ENCODE measurements at regions not wholly inside any gene's neighbourhood (a gene's known extent, or its start where the extent isn't known, plus 50 kb on each side); places are given as distances from the start of the nearest gene placed in this dataset.

DNA sequence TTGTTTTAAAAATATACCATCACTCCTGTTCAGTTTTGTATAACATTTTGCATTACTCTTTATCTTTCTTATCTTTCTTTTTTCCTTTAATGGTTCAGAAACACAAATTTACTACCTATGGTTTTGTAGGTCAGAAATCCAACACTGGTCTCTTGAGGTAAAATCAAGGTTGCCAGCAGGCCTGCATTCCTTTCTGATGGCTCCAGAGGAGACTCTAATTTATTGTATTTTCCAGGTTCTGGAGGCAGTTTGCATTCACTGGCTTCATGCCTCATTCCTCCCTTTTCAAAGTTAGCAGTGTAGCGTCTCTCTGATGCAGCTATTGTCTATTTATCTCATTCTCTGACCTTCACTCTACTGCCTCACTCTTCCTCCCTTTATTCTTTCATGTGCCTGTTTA is 767.4 kb downstream of the SLITRK6 start:
- no peak for DNase-seq

DNA sequence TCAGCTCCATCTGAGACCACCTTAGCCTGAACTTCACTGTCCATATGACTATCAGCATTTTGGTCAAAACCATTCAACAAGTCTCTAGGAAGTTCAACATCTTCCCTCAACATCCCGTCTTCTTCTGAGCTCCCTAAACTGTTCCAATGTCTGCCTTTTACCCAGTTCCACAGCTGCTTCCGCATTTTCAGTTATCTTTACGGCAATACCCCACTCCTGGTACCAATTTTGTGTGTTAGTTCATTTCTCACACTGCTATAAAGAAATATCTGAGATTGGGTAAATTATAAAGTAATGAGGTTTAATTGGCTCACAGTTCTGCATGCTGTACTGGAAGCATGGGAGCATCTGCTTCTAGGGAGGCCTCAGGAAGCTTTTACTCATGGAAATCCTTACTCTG is 771.2 kb downstream of the SLITRK6 start:
- no peak for DNase-seq

DNA sequence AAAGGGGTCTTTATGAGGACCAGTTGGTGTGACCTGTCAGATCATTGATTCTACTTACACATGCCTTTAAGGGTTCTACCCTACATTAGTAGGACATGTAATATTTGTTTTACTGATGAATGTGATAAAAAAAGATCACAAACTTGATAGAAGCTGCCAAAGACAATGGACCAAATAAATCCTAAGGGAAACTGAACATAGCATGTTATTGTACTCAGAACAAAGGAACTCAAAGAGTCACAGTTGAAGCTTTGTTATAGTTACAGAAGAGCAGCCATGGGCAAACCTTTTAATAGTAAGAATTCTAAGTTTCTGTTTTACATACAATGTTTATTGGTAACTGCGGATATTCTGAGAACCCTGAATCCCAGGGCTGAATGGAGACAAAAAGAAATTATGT is 780.1 kb downstream of the SLITRK6 start:
- no peak for DNase-seq

DNA sequence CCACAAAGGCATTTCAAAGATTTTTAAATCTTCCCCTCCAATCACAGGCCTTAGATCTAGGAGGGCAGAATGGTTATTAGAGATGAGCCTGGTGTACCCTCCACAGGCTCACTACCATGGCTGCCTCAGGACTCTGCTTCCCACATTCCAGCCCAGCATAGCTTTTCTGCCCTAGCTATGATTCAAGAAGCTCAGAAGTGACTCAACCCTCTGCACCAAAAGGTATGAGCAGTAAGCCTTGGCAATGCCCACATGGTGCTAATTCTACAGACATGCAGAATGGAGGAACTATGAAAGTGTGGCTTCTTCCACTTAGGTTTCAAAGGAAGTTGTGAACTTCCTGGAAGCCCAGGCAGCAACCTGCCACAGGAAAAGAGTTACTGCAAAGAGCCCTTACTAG is 786.2 kb downstream of the SLITRK6 start:
- no peak for DNase-seq

DNA sequence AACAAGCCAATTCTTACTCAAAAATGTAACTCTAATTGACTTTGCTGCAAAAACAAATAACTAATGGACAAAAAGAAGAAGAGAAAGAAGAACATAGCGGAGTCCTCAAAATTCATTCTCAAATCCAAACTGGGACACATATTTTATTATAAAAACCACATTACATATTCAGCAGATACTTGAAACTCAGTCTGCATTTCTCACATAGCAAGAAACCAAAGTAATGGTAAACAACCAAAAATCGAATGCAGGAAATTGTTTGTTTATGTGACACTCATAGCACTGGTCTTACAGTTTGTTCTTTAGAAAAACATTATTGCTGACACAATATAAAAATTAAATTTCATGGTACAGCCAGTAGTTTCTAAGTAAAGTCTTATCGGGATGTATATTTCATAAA is 789.8 kb downstream of the SLITRK6 start:
- DNase-seq: no peak

DNA sequence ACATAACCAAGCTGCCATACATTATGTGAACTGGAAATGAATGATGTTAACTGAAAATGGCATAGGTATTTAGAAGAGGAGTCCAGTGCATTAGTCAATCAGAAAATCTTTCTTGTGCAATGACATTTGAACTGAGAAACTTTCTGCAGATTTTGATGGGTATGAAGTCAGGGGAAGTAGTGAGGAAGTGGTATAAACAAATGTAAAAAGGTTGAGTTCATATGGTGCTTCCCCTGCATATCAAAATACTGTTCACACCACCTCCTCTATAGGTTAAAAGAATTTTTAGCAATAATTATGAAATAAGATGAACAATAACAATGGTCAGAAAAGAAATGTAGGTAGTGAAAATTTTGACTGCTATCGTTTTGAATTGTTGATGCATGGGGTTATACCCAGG is 800.0 kb downstream of the SLITRK6 start:
- DNase-seq: no peak

DNA sequence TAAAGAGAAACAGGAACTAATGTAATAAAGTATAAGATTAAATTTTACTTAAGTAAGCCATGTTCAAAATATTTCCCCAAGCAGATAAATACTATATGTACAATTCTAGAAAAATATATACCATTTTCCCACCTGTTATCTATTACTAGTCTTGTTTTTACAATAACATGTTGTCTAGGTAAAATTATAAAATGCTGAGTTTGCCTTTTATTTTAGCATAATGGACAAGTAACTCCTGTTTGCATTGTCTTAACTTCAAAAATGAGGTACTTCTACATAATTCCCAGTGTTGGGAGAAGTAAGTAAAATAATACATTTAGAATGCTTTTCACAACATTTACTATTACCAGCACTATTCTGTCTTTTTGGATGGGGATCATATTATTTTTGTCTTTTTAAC is 800.5 kb downstream of the SLITRK6 start:
- DNase-seq: no peak

DNA sequence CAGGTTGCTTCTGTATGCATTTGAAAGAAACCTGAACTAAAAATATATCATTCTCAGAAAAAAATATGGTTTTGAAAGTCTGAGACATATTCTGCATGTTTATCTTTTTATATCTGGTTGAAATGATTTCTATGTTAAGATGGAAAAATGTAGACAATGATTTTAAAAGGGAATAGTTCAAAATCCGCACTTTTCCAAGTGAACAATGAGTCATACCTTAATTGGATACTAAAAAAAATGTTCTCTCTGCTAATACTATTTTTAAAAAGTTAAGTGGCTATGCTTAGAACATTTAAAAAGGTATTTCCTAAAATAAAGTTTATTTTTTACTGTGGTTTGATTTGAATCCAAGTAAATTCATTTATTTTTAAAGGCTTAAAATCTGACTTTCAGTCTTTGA is 801.4 kb downstream of the SLITRK6 start:
- no peak for DNase-seq

DNA sequence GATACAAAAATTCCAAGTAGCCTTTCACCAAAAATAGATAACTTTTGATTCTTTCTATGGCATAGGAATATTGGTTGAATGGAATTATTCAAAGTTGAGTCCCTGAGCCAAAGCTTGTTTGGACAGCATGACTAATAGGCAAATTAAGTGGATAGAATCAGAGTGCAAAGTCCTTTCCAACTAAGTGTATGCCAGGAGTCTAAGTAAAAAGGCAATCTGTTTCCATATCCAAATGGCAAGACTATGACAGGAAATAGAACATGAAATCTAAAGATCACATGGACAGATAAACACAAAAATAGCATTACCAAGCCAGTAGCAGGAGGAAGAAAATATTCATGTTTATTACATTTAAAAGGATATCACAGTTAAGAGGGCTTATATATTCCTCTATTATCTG is 804.6 kb downstream of the SLITRK6 start:
- no peak for DNase-seq

DNA sequence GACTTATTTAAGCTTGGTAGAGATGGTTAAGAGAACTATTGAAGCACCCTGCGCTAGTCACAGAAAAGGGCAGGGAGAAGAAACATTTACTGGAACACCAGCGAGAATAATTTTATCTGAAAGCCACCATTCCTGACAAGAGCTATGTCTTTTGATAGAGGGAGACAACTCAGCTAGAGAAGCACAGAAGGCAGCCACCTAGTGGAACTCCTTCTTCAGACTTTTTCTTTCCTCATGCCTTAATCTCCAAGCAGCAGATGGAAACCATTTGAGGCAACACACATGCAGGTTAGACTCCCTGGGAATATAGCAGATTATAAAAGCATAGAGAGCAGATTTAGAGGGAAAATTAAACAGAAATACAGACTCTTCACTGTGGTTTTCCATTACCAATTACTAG is 813.4 kb downstream of the SLITRK6 start:
- no peak for DNase-seq

DNA sequence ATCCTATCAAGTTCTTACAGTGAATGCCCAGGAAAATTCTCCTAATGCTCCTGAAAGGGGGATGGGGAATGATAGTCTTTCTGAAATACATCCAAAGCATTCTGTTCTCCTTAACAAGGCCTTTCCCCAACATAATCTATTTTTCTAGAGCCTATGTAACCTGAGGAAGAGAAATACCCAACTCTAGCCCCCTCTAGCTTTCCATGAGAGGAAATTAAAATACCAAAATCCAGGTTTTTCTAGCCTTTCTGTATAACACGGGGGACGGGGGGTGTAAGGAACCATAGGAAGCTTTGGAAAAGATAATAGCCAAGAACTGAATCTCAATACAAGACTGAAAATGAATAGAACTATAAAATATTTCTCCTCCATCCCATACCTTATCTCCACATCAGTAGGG is 815.9 kb downstream of the SLITRK6 start:
- no peak for DNase-seq

DNA sequence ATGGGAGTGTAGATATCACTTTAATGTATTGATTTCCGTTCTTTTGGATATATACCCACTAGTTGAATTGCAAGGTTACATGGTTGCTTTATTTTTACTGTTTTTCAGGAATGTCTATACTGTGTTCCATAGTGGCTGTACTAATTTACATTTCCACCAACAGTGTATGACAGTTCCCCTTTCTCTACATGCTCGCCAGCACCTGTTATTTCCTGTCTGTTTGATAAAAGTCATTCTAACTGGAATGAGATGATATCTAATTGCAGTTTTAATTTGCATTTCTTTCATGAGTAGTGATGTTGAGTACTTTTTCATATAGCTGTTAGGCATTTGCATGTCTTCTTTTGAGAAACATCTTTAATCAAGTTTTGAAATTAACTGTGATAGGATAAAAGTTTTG is 818.6 kb downstream of the SLITRK6 start:
- no peak for DNase-seq

DNA sequence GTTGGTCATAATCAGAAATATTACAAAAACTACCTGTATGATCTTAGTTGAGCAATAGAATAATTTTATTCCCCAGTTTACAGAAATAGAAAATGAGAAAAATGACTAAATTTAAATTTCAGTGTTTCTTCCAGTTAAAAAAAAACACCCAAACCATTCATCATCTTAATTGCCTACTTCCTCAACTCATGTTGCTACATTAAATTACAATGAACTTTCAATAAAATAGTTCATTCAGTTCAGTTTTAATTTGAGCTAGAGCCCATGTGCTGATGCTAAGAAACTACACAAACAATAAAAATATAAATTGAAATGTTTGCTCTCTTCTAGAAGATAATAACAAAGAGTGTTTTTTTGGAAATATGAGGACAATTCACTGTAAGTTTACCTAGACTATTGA is 820.4 kb downstream of the SLITRK6 start:
- DNase-seq: no peak

DNA sequence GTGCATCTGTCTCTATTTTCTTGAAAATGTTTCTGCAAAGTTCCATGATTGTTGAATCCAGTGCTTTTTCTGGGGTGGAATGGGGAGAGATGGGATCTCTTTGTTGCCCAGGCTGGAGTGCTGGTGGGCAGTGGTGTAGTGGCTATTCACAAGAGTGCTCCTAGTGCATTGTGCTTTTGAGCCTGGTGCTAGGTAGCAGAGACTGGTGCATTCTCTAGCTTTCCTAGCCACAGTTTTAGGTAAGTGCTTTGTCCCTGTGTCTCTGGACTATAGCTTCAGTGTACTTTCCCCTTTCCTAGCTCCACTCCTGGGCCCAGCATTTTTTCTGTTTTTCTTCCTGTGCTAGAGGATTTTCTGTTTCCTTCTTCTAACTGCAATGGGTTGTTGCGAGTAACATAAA is 825.6 kb downstream of the SLITRK6 start:
- no peak for DNase-seq

DNA sequence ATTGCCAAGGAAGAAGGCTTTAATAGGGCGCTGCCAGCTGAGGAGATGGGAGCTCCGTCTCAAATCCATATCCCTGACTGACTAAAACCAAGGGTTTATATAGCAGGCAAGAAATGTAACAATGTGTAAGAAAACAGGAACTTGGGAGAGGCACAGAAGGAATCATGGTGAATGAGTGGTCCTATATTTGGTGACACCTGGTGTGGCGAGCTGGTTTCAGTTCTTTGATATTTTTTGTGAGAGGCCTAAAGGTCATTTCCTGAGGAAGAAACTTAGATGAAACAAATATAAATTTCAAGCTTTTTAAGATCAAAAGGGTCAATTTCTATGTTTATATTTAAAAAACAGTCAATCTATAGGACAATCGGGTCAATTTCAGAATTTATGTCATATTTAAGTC is 826.3 kb downstream of the SLITRK6 start:
- DNase-seq: no peak

DNA sequence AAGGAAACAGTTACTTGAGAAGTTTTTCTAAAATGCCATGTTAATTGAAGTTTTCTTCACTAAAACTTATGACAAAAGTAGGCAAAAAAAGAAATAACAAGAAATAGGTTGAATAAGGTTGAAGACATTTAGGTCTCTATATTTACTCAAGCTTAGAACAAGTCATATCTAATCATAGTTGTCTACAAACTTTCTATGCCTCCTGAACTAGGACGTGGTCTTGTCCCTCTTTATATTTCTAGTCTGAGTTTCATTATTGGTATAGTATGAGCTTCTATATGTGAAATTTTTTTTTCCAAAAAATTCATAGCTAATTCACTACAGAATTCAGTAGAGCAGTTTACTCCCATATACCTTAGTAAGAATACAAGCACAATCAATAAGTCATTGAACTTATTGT is 836.4 kb downstream of the SLITRK6 start:
- no peak for DNase-seq

DNA sequence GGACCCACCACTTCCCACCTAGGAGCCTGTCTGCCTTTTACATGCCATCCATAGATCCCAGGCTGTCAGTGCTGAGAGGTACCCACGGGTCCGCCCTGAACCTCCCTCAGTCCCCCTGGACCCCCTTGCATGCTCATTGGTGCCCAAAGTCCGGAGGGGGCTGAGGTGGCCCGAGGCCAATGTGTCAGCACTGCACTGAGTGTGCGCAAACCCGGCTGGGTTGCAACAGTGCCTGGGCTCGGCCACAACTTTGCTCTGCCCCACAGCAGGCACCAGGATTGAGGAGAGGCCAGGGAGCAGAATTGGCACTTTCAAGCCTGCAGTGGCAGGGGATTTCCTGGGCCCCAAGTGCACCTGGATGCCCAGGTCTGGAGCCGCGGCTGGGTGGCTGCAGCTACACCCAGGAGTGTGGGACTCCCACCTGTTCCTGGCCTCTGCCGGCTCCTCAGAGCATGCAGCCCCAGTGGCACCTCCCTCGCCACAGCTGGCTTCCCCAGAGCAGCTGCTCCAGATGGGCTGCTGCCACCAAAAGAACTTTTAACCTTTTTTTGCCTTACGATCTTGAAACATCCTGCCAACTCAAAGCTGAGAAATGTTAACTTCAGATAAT is 837.0 kb downstream of the SLITRK6 start:
- DNase-seq: no peak

DNA sequence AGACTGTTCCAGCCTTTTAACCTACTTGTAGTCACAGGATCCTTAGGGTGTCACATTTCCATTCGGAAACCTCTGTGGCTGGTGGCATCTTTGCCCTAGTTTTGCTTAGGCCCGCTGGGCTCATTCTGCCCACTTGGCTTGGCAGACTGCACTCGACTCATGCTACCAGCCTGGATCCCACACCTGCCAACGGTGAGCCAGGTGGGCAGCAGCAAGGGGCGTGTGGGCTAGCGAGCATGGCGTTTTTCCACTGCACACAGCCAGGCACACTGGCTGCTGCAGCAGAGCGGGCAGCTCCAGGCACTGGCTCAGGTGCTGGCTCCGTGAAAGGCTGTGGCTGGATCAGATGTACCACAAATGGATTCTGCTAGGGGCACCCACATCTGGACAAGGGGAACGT is 838.2 kb downstream of the SLITRK6 start:
- DNase-seq: no peak

DNA sequence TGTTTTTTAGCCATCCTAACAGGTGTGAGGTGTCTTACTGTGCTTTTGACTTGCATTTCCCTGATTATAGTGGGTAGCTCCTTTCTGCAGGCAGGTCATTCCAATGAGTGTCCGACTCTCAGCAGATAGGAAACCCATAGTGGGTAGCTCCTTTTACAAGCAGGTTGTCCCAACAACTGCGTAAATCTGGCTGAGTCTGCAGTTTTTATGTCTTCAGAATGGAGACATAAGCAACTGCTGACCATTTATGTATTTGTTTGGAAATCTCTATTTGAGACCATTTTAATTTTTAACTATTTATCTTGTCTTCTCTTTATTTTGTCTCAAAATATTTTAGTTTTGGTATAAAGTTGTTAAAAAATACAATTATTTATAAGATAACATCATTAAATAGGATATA is 839.4 kb downstream of the SLITRK6 start:
- no peak for DNase-seq

DNA sequence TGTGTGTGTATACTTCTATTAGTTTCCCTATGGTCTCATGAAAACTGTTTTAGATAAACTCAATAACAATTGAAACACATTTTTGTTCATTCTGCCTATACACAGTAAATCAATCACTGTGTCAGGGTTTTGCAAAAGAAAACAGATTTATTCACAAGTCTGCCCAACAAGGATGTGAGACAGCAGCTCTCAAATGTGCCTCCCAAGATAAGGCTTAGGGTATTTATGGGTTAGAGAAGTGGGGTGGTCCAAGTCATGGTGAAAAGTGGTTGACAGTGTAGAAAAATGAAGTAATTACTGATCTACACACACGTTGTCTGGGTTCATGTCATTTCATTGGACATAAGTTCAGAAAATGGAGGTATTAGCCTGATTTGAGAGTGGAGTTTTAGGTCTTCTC is 844.6 kb downstream of the SLITRK6 start:
- DNase-seq: no peak

DNA sequence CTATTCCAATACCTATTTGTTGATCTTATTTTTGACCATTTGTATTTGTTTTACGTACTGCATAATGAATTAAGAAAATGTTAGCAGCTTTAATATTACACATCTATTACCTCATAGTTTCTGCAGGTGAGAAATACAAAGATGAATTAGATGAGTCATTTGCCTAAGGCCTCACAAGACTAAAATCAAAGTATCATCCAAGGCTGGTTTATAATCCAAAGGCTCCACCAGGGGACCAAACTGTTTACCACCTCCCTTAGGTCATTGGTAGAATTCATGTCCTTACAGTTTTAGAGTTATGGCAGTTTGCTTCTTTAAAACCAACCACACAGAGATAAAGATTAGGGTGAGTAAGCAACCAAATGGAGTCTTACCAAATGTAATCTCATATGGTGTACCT is 848.1 kb downstream of the SLITRK6 start:
- no peak for DNase-seq

DNA sequence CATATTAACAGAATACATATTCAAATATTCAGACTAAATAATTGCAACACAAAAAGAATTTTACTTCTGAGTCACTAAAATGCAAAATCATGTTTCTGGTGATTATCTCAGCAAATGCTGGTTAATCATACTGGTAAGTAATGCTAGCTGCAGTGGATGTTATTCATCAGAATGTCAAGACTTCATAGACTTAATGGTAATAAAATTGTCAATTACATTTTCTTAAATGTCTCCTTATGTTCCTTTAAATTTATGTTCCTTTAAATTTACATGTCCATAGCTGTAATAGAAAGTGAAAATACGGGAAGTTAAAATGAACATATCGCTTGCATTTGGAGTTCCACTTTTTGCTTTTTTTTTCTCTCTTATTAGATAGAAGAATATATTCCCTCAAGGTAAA is 853.0 kb downstream of the SLITRK6 start:
- no peak for DNase-seq

DNA sequence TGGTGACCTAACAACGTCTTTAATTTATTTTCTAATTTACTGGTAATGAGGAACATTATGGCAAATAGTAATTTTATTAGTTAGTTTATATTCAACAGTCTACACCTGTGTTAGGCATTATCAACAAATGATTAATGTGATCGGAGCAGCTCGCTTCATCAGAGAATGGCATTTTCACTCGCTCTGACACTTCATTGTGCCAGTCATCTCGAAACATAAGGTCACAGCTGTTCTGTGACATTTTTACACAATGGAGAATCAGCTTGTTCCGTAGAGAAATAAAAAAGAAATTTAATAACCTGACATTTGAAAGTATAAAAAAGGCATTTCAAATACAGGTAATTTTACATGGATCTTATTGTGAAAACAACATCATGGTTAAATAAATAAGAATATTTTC is 858.4 kb downstream of the SLITRK6 start:
- no peak for DNase-seq

DNA sequence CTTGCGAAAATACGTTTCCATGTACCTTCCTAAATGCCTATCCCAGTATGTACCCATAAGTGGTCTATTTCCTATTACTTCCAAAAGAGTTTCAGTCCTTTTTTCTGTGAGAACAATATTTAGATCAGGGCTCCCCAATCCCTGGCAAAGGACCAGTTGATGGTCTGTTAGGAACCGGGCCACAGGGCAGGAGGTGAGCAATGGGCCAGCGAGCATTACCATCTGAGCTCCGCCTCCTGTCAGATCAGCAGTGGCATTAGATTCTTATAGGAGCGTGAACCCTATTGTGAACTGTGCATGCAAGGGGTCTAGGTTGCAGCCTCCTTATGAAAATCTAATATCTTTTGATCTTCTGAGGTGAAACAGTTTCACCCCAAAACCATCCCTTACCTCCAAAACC is 859.1 kb downstream of the SLITRK6 start:
- DNase-seq: no peak

DNA sequence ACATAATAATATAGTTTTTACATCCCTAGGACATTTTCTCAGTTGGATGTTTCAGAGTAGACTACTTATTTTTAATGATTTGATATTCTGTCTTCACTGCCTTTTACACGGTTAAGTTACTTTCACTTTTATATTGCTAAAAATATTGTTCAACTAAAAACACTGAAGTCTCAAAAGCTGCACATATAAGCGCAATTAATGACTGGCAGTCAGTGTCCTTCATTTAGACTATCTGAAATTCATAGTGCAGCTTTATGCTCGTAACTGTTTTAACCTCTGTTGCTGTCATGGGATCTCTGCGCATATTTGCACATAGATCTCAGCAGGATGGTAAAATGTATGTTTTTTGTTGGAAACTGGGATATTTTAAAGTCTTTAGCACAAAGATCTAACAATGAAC is 864.3 kb downstream of the SLITRK6 start:
- no peak for DNase-seq

DNA sequence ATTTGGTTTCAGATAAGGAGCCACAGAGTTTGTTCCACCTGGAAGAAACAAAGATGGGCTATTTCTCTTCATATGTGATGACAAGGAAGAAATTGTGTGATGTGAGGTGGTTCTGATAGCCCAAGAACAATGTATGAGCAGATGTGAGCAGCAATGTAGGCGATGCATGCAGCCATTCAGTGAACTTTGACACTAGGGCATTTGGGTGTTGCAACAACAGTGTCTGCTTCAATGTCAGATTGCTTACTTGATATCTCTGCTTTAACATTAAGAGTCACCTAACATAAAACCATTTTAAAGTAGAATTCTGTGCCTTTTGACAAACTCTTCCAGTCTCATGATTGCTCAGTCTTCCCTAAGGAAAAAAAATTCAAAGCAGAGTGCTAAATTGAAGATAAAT is 865.4 kb downstream of the SLITRK6 start:
- no peak for DNase-seq

Measured in activated CD4-positive, alpha-beta T cell treated with anti-CD3 and anti-CD28 coated beads, Interleukin-2, amount 50 U/mL, for 1 hour (primary cell).